ENCODE measurements at regions not wholly inside any gene's neighbourhood (a gene's known extent, or its start where the extent isn't known, plus 50 kb on each side); places are given as distances from the start of the nearest gene placed in this dataset.
"Not testable (repeated sequence)": the region's sequence is repeated elsewhere in the genome, so short reads cannot be mapped to it uniquely, and the experiment has no call there.

DNA sequence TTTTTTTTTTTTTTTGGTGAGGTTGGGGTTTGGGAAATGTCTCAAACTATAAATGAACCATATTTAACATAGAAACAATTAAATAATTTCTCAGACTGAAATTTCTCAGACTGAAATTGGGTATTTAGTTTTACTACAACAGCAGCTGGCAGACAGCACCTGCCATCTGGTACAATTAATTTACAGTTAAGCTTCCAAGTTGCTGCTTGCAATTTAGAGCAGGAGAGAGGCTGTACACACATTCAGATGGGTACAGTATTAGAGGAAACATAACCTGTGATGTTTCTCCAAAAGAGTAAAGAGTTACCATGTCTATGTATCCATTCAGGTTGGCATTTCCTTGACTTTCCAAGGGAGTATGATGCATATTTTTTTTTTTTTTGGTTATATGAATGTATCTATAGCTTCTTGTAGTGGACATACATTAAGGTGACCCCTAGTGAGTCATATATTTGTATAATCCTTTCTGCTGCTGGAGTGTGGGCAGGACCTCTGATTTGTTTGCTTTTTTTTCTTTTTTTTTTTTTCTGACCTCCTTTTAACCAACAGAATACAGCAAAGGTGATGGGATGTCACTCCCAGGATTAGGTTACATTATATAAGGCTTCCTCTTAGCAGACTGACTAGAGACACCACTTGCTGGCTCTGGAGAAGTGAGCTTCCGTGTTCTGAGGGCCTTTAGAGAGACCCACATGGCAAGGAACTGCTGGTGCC, 201.7 kb downstream of the PTH2R start:
- no peak for DNase-seq

DNA sequence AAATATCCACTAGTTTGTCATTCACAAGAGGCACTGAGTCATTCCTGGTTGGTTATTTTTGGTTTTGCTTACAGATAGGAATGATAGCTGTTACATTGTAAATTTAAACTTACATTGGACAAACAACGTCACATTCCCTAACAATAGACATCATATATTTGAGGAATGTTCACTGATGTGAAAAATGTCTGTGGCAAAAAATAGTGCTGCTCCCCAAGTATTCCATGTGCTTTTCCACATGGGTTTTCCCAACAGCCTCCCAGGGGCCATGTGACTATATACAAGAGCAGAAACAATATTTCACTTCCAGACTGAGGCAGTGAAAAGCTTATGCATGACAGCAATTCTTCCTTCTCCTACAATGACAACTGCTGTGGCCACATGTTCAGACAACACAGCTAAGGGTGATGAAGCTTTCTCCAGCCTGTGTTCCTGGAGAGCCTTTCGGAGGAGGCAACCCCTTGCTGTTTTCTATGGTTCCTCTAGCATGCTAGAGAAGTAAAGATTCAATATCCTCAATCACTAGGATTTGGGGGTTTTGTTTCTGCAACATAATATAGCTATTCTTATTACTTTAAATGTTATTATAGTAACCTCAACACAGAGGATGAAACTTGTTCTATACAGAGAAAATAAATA, 202.7 kb downstream of the PTH2R start:
- DNase-seq = no peak

DNA sequence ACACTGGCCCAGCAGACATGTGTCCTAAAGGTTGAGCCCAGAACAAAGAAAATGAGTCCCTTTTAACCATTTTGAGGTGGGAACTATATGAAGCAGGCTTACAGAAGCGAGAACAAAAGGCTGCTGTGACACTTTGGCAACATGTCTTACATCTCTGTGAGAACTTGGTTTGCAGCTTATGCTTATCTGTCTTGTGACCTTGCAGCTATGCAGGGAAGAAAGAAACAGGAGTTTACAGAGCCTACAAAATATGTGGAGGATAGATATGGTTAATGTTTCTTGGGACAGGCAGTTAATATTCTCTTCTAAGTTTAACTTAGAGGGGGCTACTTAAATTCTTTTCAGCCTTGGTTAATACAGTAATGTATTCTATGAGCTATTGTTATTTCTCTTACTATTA, 209.1 kb downstream of the PTH2R start:
- not testable (repeated sequence) for DNase-seq

DNA sequence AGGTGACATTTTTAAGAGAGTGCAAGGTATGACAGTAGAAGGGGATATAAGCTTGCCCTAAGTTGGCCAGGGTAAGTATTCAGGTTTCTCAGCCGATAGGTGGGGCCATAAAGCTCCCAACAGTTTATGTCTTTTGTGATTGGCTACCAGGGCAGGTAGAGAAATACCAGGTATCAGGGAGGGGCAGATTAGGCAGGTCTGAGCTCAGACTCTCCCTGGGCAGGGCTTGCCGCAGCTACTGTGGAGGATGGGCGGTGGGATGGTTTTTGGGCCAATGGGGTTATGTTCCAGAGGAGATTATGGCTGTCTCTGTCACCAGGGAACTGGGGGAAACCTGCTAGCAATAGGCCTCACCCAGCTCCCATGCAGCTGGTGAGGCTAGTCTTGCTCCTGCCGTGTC, 211.6 kb downstream of the PTH2R start:
- no peak for DNase-seq

DNA sequence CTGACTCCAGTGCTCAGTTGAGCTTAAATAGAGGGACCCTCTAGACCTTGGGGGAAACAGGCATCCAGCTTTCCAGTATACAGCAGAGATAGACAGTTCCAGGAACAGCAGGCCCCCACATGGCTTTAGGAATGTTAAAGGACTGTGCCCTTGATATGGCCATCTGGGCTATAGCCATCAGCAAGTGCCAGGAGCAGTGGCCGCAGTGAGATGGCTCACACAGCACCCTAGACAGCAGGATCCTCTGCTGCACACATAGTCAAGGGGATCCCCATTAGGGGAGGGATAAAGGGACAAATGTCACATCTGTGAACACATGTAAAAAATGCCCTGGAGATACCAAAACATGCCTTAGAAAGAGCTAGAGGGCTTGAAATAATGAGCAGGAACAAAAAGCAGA, 213.4 kb downstream of the PTH2R start:
- DNase-seq = no peak

DNA sequence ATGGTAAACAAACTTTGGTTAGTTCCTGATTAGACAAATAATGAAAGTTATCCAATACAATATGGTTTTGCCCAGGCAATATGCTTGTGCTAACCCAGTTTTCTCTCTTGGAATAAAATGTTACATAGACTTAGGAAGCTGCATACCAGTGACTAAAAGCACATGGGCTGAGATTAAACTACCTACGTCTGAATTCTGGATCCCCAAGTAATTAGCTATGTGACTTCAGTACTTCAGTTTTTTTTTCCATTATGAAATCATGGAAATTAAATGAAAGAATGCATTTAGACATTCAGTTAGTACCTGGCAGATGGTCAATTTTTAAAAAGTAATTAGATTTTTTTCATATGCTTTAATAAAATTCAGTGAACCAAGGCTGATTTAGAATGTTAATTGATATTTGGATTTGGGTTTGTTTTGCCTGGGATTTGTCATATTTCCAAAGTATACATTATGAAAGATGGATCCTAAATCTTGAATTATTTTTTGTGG, 213.9 kb downstream of the PTH2R start:
- DNase-seq = no peak

DNA sequence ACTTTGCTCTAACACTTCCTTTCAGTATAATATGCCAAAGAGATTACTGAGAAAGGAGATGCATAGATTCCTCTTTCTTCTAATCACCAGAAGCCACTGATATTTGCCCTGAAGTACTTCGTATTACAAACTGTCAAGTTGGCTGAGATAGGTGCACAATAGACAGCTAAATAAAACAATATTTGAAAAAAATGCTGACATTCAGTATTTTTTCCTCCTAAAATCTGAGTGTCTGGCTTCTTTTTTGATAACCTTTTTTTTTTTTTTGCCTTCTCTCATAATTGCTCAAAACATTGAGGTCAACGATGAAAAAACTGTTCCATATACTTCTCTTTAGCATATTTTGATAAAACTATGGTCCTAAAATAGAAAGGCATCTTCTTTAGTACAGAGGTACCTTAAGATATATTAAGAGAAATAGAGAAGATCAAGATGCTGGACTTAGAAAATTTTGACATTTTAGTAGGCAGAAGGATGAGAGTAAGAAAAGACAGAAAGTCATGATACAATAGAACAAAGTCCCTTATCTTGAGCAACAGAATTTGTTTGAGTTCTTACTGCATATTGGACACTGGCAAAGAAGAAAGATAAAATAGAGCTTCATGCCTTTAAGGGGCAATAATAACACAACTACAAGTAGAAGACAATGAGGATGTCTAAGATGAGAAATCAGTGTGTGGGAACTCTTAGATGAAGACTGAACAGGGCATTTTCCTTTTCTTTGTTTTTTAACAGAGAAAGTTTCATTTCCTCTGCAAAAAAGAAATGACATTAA, 220.7 kb downstream of the PTH2R start:
- no peak for DNase-seq

DNA sequence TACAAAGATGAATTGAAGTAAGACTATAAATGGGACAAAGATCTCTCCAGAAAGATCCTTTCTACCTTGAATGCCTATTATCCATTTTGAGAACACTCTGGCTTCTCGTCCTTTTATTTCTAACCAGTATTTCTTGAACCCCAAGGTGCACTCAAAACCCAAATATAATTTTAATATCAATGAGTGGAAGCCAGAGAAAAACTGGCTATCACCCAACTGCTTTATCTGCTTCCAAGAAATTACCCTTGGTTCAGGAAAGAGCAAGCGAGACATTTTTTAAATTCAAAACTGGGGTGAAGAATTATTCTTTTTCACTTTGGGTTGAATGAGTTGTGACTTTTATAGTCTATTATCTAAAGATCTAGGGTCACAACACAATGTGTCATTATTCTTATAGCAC, 221.3 kb downstream of the PTH2R start:
- no peak for DNase-seq

DNA sequence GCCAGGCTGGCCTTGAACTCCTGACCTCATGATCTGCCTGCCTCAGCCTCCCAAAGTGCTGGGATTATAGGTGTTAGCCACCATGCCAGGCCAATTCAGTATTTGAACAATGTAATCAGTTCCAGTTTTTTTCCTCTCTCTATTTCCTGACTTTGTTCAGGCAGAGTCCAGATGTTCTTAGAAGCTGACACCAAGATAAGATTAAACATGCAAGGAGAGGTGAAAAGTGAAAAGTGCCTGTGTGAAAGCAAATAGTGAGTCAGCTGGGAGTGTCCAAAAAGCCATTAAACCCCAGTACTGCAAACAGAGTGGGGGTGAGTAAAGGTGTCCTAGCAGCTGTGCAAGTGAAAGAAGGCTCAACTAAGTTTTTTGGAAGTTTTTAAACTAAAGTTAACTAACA, 231.5 kb downstream of the PTH2R start:
- no peak for DNase-seq

DNA sequence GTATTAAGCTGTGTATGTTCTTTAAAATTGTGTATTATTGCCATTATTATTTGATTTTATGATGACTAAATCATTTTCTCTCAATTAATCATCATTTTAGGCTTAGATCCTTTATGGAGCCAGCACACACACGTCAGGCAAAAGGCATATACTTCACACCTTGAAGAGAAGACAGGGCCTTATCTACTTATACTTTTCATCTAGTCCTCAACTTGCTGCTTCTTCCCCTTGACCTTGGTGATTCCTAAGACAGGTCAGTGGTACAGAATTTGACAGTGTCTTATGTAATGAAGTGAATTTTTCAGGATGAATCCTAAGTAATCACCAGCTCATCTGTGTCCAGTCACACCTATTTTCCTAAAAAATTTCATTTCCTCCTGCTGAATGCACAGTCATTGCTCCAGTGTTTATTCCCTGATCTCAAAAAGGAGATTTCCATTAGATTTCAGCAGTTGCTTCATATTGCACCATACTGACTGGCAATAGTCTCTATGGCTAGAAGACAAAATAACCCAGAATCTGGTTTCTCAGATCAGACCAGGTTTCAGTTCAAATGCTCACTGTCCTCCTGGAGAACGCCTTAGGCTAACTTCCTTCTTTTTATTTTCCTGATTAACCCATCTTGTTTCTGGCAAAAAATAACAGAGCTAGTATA, 235.7 kb downstream of the PTH2R start:
- DNase-seq = no peak

DNA sequence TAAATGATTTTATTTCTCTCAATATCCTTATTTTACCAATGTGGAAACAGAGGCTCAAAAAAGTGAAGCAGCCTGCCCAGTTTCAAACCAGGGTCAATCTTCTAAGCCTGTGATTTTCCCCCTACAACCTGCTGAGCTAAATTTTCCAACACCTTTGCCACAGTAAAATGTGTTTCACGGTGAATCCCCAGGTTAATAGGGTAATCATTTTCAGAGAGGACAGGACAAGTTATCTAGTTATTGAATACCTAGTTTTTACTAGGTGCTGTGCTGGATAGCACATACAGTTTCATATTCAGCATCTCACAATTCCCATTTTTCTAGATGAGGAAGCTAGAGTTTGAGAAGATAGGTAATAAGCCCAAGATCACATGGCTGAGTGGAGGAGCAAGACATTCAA, 236.6 kb downstream of the PTH2R start:
- DNase-seq = no peak

DNA sequence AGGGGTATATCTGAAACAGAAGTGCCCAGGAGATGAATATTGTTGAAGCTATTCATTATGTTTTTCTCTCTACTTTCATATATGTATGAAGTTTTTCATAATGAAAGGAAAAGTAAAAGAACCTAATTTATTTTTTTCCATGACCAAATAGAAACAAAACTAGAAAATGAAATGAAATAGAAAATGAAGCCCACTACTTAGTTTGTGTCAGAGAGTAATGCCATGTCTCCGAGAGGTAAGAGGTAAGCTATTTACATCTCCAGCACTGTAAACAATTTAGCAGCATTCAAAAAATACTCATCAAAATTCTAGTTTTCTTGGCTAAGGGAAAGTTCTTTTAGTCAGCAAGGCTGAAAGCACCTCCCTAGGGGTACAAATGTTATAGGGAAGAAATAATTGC, 238.6 kb downstream of the PTH2R start:
- DNase-seq = no peak

DNA sequence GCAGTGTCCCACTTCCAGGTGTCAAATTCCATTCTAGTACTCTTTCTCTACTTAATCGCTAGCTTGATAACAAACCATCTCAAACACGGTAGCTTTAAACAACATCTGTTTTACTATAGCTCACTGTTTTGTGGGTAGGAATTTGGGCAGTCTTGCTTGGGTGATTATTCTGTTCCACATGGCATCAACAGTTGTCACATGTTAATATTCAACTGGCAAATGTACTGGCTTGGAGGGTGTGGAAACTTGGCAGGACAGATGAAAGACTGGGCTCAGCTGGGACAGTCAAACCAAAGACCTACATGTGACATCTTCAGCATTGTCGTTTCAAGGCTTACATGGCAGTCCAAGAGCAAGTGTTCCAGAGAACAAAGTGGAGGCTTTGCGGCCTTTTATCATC, 241.8 kb downstream of the PTH2R start:
- no peak for DNase-seq

DNA sequence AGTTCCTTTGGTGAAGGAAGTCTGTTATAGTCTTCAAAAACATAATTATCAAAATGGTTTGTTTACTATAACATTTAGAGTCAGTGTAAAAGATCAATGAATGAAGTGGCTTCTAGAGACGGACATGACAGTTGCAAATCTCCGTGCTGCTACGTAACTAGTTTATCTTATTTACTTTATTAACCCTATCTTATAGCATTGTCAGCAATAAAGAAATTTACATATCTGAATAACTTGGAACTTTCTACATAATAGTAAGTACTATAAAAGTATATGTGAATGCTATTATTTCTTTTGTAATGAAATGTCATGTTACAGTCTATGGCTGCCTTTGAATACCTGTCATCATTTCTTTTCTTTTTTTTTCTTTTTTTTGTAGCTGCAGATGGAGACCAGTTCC, 246.8 kb downstream of the PTH2R start:
- no peak for DNase-seq

DNA sequence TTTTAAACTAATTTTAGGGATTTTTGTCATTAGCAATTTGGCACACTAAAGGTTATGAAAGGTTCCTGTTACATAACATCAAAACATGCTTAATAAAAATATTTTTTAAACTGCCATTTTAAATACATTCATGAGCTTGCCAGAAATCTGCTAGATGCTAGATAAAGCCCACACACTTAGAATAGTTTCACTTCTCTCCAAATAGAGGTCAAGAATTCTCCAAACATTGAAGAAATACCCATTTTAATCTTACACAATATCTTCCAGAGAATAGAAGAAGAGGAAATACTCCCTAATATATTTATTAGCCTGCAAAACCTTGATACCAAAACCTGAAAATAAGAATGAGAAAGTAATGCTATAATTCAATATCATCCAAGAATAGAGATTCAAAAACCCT, 247.5 kb downstream of the PTH2R start:
- DNase-seq = no peak

DNA sequence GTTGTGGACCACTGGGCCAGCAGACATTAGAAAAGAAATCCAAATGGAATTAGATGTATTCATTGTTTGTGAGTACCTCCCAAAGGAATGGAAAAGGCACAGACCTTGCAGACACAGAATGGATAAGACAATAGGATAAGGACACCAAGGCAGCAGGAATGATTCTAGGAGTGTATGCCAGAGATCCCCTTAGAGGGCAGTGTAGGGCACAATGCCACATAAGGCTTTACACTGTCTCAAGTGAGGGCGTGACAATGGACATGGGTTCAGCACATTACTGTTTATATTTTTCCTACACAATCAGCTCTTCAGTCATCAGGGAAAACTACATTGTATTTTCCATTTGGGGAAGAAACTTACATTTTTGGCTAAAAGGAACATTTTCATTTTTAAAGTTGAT, 250.9 kb downstream of the PTH2R start:
- no peak for DNase-seq

DNA sequence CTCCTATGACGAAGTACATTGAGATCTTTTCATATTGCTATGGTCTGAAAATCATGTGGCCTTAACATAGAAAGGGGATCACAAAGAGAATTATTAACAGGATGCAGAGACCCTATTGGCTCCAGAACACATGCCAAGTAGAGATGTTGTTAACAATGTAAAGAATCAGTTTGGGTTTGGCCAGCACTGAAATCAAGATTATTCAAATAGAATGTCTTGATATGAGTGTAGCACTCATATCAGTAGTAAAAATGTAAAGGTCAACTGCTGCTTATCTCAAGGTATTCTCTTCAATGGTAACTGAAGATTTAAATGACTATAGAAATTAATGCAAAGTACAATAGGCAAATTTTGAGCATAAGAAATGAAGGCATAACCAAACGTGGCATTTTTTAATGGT, 262.8 kb downstream of the PTH2R start:
- DNase-seq = no peak

DNA sequence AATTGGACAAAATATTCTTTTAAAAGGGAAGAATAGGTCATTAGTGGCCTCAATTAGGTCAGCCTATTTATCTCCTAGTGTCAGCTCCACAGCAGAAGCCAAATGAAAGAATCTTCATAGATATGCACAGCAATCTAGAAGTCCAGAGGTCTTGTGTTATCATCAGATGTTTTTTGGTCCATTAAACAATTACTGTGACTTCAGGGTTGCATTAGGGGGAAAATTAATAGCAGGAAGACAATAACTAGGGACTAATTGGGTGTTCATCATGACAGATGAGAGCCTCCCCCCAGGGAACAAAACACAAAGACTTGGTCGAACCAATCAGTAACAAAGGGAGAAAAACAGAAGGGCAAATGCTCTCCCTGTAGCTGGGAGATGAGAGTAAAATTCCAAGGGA, 264.7 kb downstream of the PTH2R start:
- DNase-seq = no peak

DNA sequence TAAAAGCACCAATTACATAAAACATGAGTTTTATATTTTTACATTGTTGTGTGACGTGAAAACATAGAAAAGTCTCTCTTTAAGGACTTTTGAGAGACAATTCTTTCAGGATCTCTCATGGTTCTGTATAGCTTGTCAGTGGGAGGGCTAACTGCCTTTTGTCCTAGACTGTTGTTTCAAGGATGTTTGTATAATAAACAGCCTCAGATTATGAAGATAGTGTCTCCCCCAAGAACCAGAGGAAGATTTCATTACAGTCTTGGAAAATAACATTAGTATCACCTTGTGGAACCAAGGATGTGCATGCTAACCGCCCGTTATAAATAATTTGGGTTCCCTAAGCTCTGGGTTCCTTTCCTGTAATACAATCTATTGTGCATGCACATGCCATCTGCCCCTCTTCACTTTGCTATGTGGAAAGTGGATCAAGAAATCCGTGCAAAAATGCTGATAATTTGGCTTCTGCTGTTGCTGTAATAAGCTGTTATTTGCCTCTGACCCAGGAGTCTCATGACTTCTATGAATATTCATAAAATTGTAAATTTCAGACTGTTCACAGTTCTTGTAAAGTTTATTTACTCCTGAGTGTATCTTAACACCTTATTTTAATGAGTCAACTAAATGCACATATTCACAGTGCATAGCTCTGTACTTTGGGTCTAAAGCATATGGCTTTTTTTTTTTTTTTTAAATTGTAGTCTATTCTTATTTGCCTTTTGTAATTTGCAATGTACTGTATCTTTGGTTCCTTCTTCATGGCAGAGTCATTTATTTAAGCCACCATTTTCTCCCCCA, 265.5 kb downstream of the PTH2R start:
- no peak for DNase-seq

DNA sequence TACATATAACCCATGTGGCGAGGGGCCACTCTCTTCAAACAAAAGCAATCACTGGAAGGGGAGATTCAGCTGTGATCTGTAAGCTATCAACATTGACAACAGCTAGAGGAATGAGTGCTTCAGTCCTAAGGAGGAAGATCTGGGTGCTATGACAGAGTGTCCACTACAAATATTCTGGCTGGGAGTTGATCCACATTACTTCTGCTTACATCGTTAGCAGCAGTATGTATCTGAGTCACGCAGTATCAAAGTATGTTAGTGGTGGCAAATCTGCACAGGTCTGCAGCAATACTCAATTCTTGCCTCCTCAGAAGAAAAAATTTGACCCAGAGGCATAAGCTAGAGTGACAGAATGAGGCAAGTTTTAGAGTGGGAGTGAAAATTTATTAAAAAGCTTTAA, 267.0 kb downstream of the PTH2R start:
- no peak for DNase-seq

DNA sequence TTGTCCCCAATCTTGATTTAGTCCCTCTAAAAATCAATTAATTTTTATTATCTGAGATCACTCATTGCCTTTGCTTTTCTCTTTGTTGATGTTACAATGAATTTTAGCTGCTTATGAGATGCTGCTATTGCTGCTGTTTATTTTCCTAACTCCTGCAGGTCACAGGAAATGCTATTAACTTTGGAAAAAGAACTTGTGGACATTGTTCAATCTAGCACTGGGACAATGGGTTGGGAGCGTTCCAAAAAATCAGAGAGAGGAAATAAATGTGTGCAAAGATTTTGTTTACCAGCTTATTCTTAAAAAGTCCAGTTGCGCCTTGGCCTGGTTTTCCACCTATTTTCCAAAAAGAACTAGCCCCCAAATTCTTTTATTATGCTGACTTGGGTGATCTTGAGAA, 268.3 kb downstream of the PTH2R start:
- no peak for DNase-seq

DNA sequence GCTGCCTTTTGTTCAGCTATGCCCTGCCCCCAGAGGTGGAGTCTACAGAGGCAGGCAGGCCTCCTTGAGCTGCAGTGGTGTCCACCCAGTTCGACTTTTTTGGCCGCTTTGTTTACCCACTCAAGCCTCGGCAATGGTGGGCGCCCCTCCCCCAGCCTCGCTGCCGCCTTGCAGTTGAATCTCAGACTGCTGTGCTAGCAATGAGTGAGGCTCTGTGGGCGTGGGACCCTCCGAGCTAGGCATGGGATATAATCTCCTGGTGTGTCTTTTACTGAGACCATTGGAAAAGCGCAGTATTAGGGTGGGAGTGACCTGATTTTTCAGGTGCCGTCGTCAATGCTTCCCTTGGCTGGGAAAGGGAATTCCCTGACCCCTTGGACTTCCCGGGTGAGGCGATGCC, 279.3 kb downstream of the PTH2R start:
- DNase-seq = not testable (repeated sequence)

DNA sequence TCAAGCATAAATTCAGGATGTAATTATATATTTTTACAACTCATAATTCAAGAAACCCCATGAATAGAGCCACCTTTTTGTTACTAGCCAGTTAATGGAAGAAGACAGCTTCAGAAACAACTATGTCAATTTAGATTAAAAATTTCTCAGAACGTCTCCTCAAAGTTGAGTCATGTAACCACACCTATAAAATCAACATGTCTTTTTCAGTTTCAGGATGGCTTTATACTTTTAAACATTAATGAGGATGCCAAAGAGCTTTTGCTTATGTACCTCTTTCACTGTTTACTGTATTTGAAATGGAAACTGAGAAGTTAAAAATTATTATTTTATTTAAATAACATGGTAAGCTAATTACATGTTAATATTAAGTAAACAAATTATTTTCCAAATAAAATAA, 280.1 kb downstream of the PTH2R start:
- DNase-seq = no peak

All from fibroblast of skin of right biceps (primary cell).